IMR-90 (cell line): ENCODE measurements at regions not wholly inside any gene's neighbourhood (a gene's known extent, or its start where the extent isn't known, plus 50 kb on each side); places are given as distances from the start of the nearest gene placed in this dataset.

Source experiments
- ATAC-seq: fragments of 200-7000 bp; cut with Tn5 transposase; 2 replicates; pipeline ENCODE4 v1.9.1; 2020; ENCODE audit warnings: low read depth, mild to moderate bottlenecking, moderate library complexity
- BruUV-seq: library from RNA; stranded (reverse); fragments of 400-500 nt; replicated peaks from 2 replicates; lab custom pipeline; 2021; lab: Mats Ljungman, UMichigan
- CTCF ChIA-PET: fragments of 300-600 bp; formaldehyde crosslinking; extraction: SDS; loops from one replicate; lab custom pipeline; 2021; ENCODE audit warnings: antibody characterized with exemption; lab: Yijun Ruan, JAX
- POLR2A ChIA-PET: fragments of 300-600 bp; sonication (Branson Sonifier 250); formaldehyde crosslinking; loops from one replicate; lab custom pipeline; 2022; ENCODE audit warnings: antibody characterized with exemption; ENCODE audit not compliant: unreplicated experiment; lab: Charles Lee
- DNase-seq: peaks from one replicate; pipeline ENCODE4 v3.0.0; 2013
- H2AFZ ChIP-seq: replicated peaks from 2 replicates; pipeline ENCODE3; 2013; ENCODE audit warnings: low read length, mild to moderate bottlenecking; ENCODE audit not compliant: poor library complexity
- H2AK5ac ChIP-seq: 2 replicates; pipeline ENCODE4 v1.6.1; 2013; ENCODE audit warnings: low read depth, low read length, inconsistent platforms
- H2AK9ac ChIP-seq: replicated peaks from 2 replicates; pipeline ENCODE3; 2013; ENCODE audit warnings: mild to moderate bottlenecking, low read depth, low read length, moderate library complexity; ENCODE audit not compliant: poor library complexity
- H2BK120ac ChIP-seq: 2 replicates; pipeline ENCODE4 v1.6.1; 2013; ENCODE audit warnings: low read depth, low read length, inconsistent platforms
- H2BK15ac ChIP-seq: 3 replicates; pipeline ENCODE4 v1.6.1; 2013; ENCODE audit warnings: low read depth, low read length, inconsistent platforms
- H2BK20ac ChIP-seq: 2 replicates; pipeline ENCODE4 v1.6.1; 2013; ENCODE audit warnings: low read depth, mild to moderate bottlenecking, inconsistent platforms, low read length, moderate library complexity
- H2BK5ac ChIP-seq: 2 replicates; pipeline ENCODE4 v1.6.1; 2013; ENCODE audit warnings: mild to moderate bottlenecking, low read depth, low read length, inconsistent platforms; ENCODE audit not compliant: poor library complexity, severe bottlenecking
- H3K14ac ChIP-seq: replicated peaks from 2 replicates; pipeline ENCODE4 v1.6.1; 2013; ENCODE audit warnings: low read depth, low read length, inconsistent platforms
- H3K18ac ChIP-seq: 2 replicates; pipeline ENCODE4 v1.6.1; 2013; ENCODE audit warnings: low read depth, low read length, control low read depth
- H3K23ac ChIP-seq: 2 replicates; pipeline ENCODE4 v1.6.1; 2013; ENCODE audit warnings: low read depth, low read length, inconsistent platforms
- H3K27ac ChIP-seq: 2 replicates; pipeline ENCODE4 v1.5.1; 2013; ENCODE audit warnings: mild to moderate bottlenecking, control low read depth, low read length; ENCODE audit not compliant: insufficient read depth
- H3K27me3 ChIP-seq: 2 replicates; pipeline ENCODE4 v1.6.1; 2013; ENCODE audit warnings: low read length; ENCODE audit not compliant: control insufficient read depth, insufficient read depth
- H3K36me3 ChIP-seq: 2 replicates; pipeline ENCODE4 v1.6.1; 2013; ENCODE audit warnings: low read length, mixed read lengths; ENCODE audit not compliant: control insufficient read depth, insufficient read depth
- H3K4ac ChIP-seq: 2 replicates; pipeline ENCODE4 v1.6.1; 2013; ENCODE audit warnings: low read depth, low read length, inconsistent platforms
- H3K4me1 ChIP-seq: 2 replicates; pipeline ENCODE4 v1.6.1; 2013; ENCODE audit warnings: low read length, mixed read lengths; ENCODE audit not compliant: control insufficient read depth, insufficient read depth
- H3K4me2 ChIP-seq: 2 replicates; pipeline ENCODE4 v1.6.1; 2013; ENCODE audit warnings: low read depth, mild to moderate bottlenecking, control low read depth, low read length, moderate library complexity
- H3K4me3 ChIP-seq: 2 replicates; pipeline ENCODE4 v1.5.1; 2013; ENCODE audit warnings: low read depth, mild to moderate bottlenecking, control low read depth, low read length, moderate library complexity; ENCODE audit not compliant: insufficient read depth
- H3K56ac ChIP-seq: 2 replicates; pipeline ENCODE4 v1.6.1; 2013; ENCODE audit warnings: low read length, inconsistent platforms; ENCODE audit not compliant: insufficient read depth; ENCODE audit errors: extremely low read depth
- H3K79me1 ChIP-seq, 2 experiments: 2 replicates each; pipeline ENCODE4 v1.6.1; 2013; ENCODE audit warnings: low read length in 2 of 2, inconsistent platforms in 1 of 2, low read depth in 1 of 2
- H3K9ac ChIP-seq: 2 replicates; pipeline ENCODE4 v1.6.1; 2013; ENCODE audit warnings: low read depth, low read length, control low read depth
- H3K9me1 ChIP-seq: 2 replicates; pipeline ENCODE4 v1.6.1; 2013; ENCODE audit warnings: low read length, inconsistent platforms; ENCODE audit not compliant: insufficient read depth
- H3K9me3 ChIP-seq: 2 replicates; pipeline ENCODE4 v1.6.1; 2013; ENCODE audit warnings: low read length; ENCODE audit not compliant: control insufficient read depth, insufficient read depth
- H4K20me1 ChIP-seq: 2 replicates; pipeline ENCODE4 v1.6.1; 2013; ENCODE audit warnings: low read length, inconsistent platforms; ENCODE audit not compliant: insufficient read depth
- H4K5ac ChIP-seq: 2 replicates; pipeline ENCODE4 v1.6.1; 2013; ENCODE audit warnings: mild to moderate bottlenecking, low read depth, low read length, control low read depth
- H4K8ac ChIP-seq, 2 experiments: 2 replicates each; pipeline ENCODE4 v1.6.1; 2013; ENCODE audit warnings: low read depth in 2 of 2, low read length in 2 of 2, control low read depth in 1 of 2, inconsistent platforms in 1 of 2
- H4K91ac ChIP-seq: 2 replicates; pipeline ENCODE4 v1.6.1; 2013; ENCODE audit warnings: low read depth, low read length, inconsistent platforms; ENCODE audit not compliant: insufficient read depth
- BHLHE40 ChIP-seq: fragments of 150-350 bp; IDR thresholded peaks from 2 replicates; pipeline ENCODE4 v1.6.1; 2016; ENCODE audit warnings: mild to moderate bottlenecking, low read depth, low read length
- CHD1 ChIP-seq: IDR thresholded peaks from 2 replicates; pipeline ENCODE4 v1.6.1; 2012; ENCODE audit warnings: low read depth, low read length, improper control_type of control experiment
- ELK1 ChIP-seq: fragments of 150-350 bp; IDR thresholded peaks from 2 replicates; pipeline ENCODE4 v1.6.1; 2016; ENCODE audit warnings: low read depth, mild to moderate bottlenecking, low read length, moderate library complexity, borderline replicate concordance
- FOS ChIP-seq: fragments of 150-350 bp; IDR thresholded peaks from 2 replicates; pipeline ENCODE4 v1.6.1; 2016; ENCODE audit warnings: low read depth, low read length
- POLR2A ChIP-seq: IDR thresholded peaks from 2 replicates; pipeline ENCODE4 v1.6.1; 2012; ENCODE audit warnings: mild to moderate bottlenecking, low read depth, low read length
- RAD21 ChIP-seq: IDR thresholded peaks from 2 replicates; pipeline ENCODE4 v1.6.1; 2012; ENCODE audit warnings: low read length, improper control_type of control experiment
- USF2 ChIP-seq: fragments of 150-350 bp; IDR thresholded peaks from 2 replicates; pipeline ENCODE4 v1.6.1; 2017; ENCODE audit warnings: mild to moderate bottlenecking, antibody characterized with exemption, low read length, low read depth
- WGBS, 2 experiments: methylation state at CpG; one replicate each; pipeline versions ENCODE4 v1.1.5 to v1.1.7; 2013; ENCODE audit warnings: missing lambda C conversion rate in 2 of 2; ENCODE audit not compliant: insufficient read length in 1 of 2; ENCODE audit errors: extremely low coverage in 2 of 2; 5-methylcytosine and 5-hydroxymethylcytosine counted together
- dilution Hi-C: fragments of 300-500 bp; cut with HindIII; formaldehyde crosslinking; loops from one replicate; pipeline ENCODE4 v1.14.3; 2018; ENCODE audit warnings: low sequenced_read_pairs; ENCODE audit not compliant: unreplicated experiment
- in situ Hi-C: fragments of 300-500 bp; cut with MboI; formaldehyde crosslinking; loops from 3 replicates; pipeline ENCODE4 v1.14.3; 2019; ENCODE audit warnings: low sequenced_read_pairs, inconsistent platforms, mixed read lengths
- intact Hi-C: fragments of 100-400 bp; cut with micrococcal nuclease; formaldehyde crosslinking; loops from 2 replicates; pipeline ENCODE4 v1.10.0; 2022

GRCh38 chr9:126125177-126125576, 201.5 kb upstream of the MVB12B start:
- H3K79me1 ChIP-seq: no peaks in the 10 kb centered on the region
- H3K9me3 ChIP-seq: 0 out of 2 replicates have a peak, but pooled peaks cover 3% of the 10 kb centered on the region
- no peak overlapping the region for H3K4me2 ChIP-seq

More at GRCh38 chr9:126125177-126125576, 201.5 kb upstream of the MVB12B start:
- H4K5ac ChIP-seq: no peak overlapping the region
- no peak overlapping the region for H4K91ac ChIP-seq
- no peak for TF ChIP-seq ELK1
- no peak for TF ChIP-seq RAD21
- no peak for TF ChIP-seq FOS
- no peak for TF ChIP-seq CHD1
- TF ChIP-seq POLR2A: no peak
- TF ChIP-seq USF2: no peak
- no peak for TF ChIP-seq BHLHE40
- H4K20me1 ChIP-seq: no peaks in the 10 kb centered on the region
- in situ Hi-C loops (no loop called here), dilution Hi-C loops (no loop called here), intact Hi-C loops (no loop called here)
- H3K27me3 ChIP-seq: peaks cover 27% of the 10 kb centered on the region
- ATAC-seq (no peak), DNase-seq (no peak)
- no peak overlapping the region for H2BK120ac ChIP-seq
- WGBS, 2 experiments: no CpG with 5 or more reads among the region's 8 CpGs
- no peak overlapping the region for H3K56ac ChIP-seq
- no peak overlapping the region for H2BK5ac ChIP-seq
- H2AK9ac ChIP-seq: no peak overlapping the region
- no peak overlapping the region for H2AK5ac ChIP-seq
- H3K18ac ChIP-seq: no peak overlapping the region
- BruUV-seq: no TSS peak
- H3K27ac ChIP-seq: no peak overlapping the region
- H3K23ac ChIP-seq: no peak overlapping the region
- ChIA-PET CTCF (no interaction called here), POLR2A (no interaction called here)
- no peak overlapping the region for H3K9ac ChIP-seq
- no peak overlapping the region for H2BK20ac ChIP-seq
- H3K36me3 ChIP-seq: no peaks in the 10 kb centered on the region
- no peak overlapping the region for H2AFZ ChIP-seq
- H3K4me1 ChIP-seq: no peaks in the 10 kb centered on the region
- H3K14ac ChIP-seq: no peak overlapping the region
- no peak overlapping the region for H2BK15ac ChIP-seq
- H3K4ac ChIP-seq: no peak overlapping the region
- H3K9me1 ChIP-seq: no peaks in the 10 kb centered on the region
- no peak overlapping the region for H4K8ac ChIP-seq
- no peak overlapping the region for H3K4me3 ChIP-seq
